Nephron progenitor cell (in vitro differentiated cells): ENCODE measurements at regions not wholly inside any gene's neighbourhood (a gene's known extent, or its start where the extent isn't known, plus 50 kb on each side); places are given as distances from the start of the nearest gene placed in this dataset.

ENCODE experiments used
- DNase-seq: peaks from one replicate; pipeline ENCODE4 v3.0.0; 2021
- H3K27ac Mint-ChIP-seq: 2 replicates; pipeline ENCODE4 v1.8.0; 2021; ENCODE audit warnings: mild to moderate bottlenecking, moderate library complexity, mixed read lengths
- H3K27me3 Mint-ChIP-seq: 2 replicates; pipeline ENCODE4 v1.8.0; 2021; ENCODE audit warnings: mild to moderate bottlenecking, low read depth, mixed read lengths; ENCODE audit not compliant: poor library complexity
- H3K36me3 Mint-ChIP-seq: 2 replicates; pipeline ENCODE4 v1.8.0; 2021; ENCODE audit warnings: low read depth, mixed read lengths
- H3K4me1 Mint-ChIP-seq: 2 replicates; pipeline ENCODE4 v1.8.0; 2021; ENCODE audit warnings: mixed read lengths
- H3K4me3 Mint-ChIP-seq: 2 replicates; pipeline ENCODE4 v1.8.0; 2021; ENCODE audit warnings: mild to moderate bottlenecking, moderate library complexity, mixed read lengths
- H3K9me3 Mint-ChIP-seq: 2 replicates; pipeline ENCODE4 v1.8.0; 2021; ENCODE audit warnings: mild to moderate bottlenecking, moderate library complexity, mixed read lengths
- TF ChIP-seq, protein P1 (sequence below): fragments of 200-600 bp; sonication (generic); IDR thresholded peaks from 2 replicates; pipeline ENCODE4 v1.5.0; 2021; ENCODE audit warnings: antibody characterized with exemption

DNA sequence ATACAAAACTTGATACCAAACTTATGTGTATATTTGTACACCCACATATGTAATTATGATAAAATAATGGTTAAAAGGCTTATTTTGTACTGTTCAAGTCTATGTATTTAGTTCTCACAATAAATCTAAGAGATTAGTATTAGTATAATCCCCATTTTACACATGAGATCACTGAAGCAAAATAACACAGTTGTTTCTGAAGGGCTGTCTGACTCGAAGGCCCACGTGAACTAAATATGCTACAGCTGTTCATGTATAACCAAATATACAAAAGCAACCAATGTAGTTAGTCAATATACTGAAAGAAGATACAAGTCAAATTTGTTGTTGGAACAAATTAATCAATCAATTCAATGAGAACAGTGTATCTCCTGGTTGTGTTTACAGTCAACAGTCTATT lies 959.2 kb downstream of the EPHA7 start:
- no peak for DNase-seq
- no peaks in the 10 kb centered on the region for H3K9me3 Mint-ChIP-seq
- no peak overlapping the region for H3K27ac Mint-ChIP-seq
- TF ChIP-seq, protein P1, sequence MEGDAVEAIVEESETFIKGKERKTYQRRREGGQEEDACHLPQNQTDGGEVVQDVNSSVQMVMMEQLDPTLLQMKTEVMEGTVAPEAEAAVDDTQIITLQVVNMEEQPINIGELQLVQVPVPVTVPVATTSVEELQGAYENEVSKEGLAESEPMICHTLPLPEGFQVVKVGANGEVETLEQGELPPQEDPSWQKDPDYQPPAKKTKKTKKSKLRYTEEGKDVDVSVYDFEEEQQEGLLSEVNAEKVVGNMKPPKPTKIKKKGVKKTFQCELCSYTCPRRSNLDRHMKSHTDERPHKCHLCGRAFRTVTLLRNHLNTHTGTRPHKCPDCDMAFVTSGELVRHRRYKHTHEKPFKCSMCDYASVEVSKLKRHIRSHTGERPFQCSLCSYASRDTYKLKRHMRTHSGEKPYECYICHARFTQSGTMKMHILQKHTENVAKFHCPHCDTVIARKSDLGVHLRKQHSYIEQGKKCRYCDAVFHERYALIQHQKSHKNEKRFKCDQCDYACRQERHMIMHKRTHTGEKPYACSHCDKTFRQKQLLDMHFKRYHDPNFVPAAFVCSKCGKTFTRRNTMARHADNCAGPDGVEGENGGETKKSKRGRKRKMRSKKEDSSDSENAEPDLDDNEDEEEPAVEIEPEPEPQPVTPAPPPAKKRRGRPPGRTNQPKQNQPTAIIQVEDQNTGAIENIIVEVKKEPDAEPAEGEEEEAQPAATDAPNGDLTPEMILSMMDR = no peak
- H3K27me3 Mint-ChIP-seq = peaks cover 4% of the 10 kb centered on the region
- no peak overlapping the region for H3K4me3 Mint-ChIP-seq
- no peaks in the 10 kb centered on the region for H3K4me1 Mint-ChIP-seq
- no peaks in the 10 kb centered on the region for H3K36me3 Mint-ChIP-seq

DNA sequence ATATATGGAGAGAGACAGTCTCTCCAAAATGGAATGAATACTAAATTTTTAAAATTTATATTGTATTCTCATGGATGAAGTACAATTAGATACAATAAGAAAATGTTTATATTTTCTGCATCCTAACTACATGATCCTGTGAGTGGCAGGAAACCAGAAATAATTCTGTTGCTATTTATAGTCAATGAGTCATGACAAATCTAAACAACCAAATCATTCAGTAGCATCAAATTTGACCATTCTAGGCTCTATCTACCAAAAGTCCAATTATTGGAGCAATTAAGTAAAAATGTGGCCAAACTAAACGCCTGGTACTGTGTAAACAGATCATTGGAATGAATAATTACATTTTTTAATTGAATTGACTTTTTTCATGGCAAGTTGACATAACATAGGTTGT lies 959.8 kb downstream of the EPHA7 start:
- H3K27ac Mint-ChIP-seq = no peak overlapping the region
- H3K9me3 Mint-ChIP-seq = no peaks in the 10 kb centered on the region
- no peak overlapping the region for H3K4me3 Mint-ChIP-seq
- TF ChIP-seq, protein P1 = no peak
- DNase-seq = no peak
- H3K27me3 Mint-ChIP-seq = peaks cover 4% of the 10 kb centered on the region
- no peaks in the 10 kb centered on the region for H3K36me3 Mint-ChIP-seq
- H3K4me1 Mint-ChIP-seq = no peaks in the 10 kb centered on the region

GRCh38 chr6:92446052-92446451 lies 973.3 kb downstream of the EPHA7 start:
- no peak for DNase-seq
- Mint-ChIP-seq H3K36me3 (no peaks in the 10 kb centered on the region), H3K9me3 (no peaks in the 10 kb centered on the region), H3K4me3 (no peak overlapping the region), H3K27me3 (no peaks in the 10 kb centered on the region), H3K27ac (no peak overlapping the region), H3K4me1 (peaks cover 7% of the 10 kb centered on the region)
- TF ChIP-seq, protein P1 = no peak

DNA sequence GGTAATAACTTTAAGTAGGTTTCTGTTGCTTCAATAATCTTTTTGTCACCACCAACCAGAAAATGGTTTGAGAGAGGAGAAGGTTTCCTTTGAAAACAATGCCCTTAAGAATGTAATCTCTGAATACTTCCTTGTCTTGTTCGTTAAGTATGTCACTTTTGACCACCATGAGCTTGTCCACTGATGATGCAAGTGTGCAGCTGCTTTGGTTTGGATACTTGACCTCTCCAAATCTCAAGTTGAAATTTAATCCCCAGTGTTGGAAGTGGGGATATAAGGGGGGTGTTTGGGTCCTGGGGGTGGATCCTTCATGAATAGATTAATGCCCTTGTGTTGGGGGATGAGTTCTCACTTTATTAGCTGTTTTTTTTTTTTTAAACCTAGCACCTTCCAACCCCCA lies 985.4 kb downstream of the EPHA7 start:
- H3K27ac Mint-ChIP-seq = no peak overlapping the region
- H3K4me3 Mint-ChIP-seq = no peak overlapping the region
- no peaks in the 10 kb centered on the region for H3K9me3 Mint-ChIP-seq
- no peak for DNase-seq
- no peaks in the 10 kb centered on the region for H3K36me3 Mint-ChIP-seq
- H3K27me3 Mint-ChIP-seq = no peaks in the 10 kb centered on the region
- no peaks in the 10 kb centered on the region for H3K4me1 Mint-ChIP-seq
- TF ChIP-seq, protein P1 = no peak

DNA sequence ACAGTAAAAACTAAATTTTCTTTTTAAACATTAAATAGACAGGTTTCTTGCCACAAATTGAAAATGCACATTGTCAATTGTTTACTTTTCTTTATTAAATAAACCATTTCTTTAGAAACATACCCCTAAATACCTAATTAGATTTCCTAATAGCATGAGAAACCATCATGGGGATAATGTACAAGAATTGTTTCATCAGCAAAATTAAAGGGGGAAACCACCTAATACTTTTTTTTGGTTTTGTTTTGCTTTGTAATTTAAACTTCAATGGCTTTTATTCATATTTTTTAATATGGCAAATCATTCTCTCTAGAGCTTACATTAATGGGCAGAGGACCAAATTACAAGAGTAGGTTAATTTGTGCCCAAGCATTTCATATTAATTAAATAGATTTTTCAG lies 987.9 kb downstream of the EPHA7 start:
- Mint-ChIP-seq H3K4me1 (no peaks in the 10 kb centered on the region), H3K27me3 (no peaks in the 10 kb centered on the region), H3K27ac (no peak overlapping the region), H3K4me3 (no peak overlapping the region), H3K36me3 (no peaks in the 10 kb centered on the region), H3K9me3 (no peaks in the 10 kb centered on the region)
- TF ChIP-seq, protein P1 = no peak
- DNase-seq = no peak

- no peaks in the 10 kb centered on the region for H3K9me3 Mint-ChIP-seq
- no peaks in the 10 kb centered on the region for H3K4me1 Mint-ChIP-seq
- no peaks in the 10 kb centered on the region for H3K27me3 Mint-ChIP-seq
- no peaks in the 10 kb centered on the region for H3K36me3 Mint-ChIP-seq
- no peak overlapping the region for H3K4me3 Mint-ChIP-seq
- DNase-seq = no peak
- TF ChIP-seq, protein P1 = no peak
- H3K27ac Mint-ChIP-seq = no peak overlapping the region
Observed at GRCh38 chr6:92428448-92428847, 990.9 kb downstream of the EPHA7 start.
